DMS79 treated with DMSO at 0.1 percent for 48 hours (cell line): ENCODE measurements at regions not wholly inside any gene's neighbourhood (a gene's known extent, or its start where the extent isn't known, plus 50 kb on each side); places are given as distances from the start of the nearest gene placed in this dataset.

Experiments used
- DNase-seq: peaks from one replicate; lab custom pipeline; 2025; lab: John Stamatoyannopoulos, UW

DNA sequence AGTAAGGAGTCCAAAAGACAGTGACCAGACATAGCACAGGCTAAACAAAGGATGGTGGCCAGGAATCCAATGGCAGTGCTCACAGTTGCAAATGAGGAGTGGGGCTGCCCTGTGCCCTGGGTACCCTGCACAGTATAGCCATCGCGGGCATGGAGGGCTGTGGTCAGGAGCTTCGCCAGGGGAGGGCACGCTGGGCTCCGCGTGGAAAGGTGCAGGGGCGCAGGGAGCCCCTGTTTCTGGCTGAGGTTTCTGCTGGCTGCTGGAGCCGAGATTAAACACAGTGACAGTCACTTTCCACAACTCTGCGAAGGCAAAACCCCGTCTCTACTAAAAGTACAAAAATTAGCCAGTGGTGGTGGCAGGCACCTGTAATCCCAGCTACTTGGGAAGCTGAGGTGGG is 194.7 kb downstream of the GALR1 start:
- no peak for DNase-seq

- DNase-seq: no peak
These were observed 198.4 kb downstream of the GALR1 start for GRCh38 chr18:77448046-77448445.

DNA sequence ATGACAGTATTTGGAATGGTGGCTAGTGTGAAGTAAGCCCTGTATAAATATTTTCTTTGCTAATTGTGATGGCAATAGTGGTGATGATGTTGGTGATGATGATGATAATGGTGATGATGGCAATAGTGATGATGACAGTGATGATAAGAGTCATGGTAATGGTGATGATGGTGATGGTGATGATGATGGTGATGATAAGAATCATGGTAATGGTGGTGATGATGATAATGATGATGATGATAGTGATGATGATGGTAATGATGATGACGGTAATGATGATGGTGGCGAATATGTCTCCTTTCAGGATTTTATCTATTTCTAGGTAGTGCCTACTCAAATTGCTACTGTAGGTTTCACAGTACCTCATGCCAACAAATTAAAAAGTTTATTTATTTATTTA is 205.4 kb downstream of the GALR1 start:
- DNase-seq: no peak

GRCh38 chr18:77457681-77458080 is 208.0 kb downstream of the GALR1 start:
- DNase-seq: no peak

- no peak for DNase-seq
These were observed 211.5 kb downstream of the GALR1 start for GRCh38 chr18:77461062-77461688.

GRCh38 chr18:77464917-77465316 is 215.3 kb downstream of the GALR1 start:
- DNase-seq: no peak

- DNase-seq: no peak
These were observed 217.2 kb downstream of the GALR1 start for GRCh38 chr18:77466890-77467289.

DNA sequence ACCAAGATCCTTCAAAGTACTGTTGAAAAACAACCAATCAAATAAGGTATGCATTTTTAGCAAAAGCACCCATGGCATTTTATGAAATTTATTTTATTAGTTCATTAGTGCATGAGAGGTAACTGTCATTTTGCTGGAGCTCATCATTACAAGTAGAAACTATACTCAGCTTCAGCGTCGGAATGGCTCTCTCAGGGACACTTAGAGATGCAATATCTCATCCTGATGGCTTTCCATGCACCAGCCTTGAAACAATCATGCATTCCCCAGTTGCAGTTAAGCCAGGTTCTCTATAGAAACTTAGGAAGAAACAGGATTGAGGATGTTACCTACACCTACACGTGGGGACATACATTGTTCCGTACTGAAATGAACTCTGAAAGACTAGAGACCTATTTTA is 219.5 kb downstream of the GALR1 start:
- DNase-seq: no peak

GRCh38 chr18:77470569-77471413 is 221.1 kb downstream of the GALR1 start:
- no peak for DNase-seq

DNA sequence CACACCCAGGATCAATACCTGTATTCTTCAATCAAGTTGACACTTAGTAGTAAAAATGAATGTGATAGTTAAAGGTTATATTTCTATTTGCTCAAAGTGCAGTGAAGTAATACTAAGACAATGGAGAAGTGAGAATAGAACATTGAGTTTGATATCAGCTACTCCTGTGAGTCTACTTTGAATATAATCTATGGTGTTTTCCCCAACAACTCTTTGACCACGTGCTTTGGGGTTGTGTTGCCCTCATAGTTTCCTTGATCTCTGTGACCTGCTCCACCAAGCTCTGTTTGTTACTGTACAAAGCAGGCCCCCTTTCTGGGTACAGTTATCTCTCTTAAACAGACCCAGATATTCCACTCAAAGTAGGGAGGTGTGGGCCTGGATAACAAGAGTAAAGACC is 222.9 kb downstream of the GALR1 start:
- DNase-seq: no peak

GRCh38 chr18:77478646-77479442 is 229.2 kb downstream of the GALR1 start:
- DNase-seq: no peak

GRCh38 chr18:77481541-77481940 is 231.9 kb downstream of the GALR1 start:
- no peak for DNase-seq

DNA sequence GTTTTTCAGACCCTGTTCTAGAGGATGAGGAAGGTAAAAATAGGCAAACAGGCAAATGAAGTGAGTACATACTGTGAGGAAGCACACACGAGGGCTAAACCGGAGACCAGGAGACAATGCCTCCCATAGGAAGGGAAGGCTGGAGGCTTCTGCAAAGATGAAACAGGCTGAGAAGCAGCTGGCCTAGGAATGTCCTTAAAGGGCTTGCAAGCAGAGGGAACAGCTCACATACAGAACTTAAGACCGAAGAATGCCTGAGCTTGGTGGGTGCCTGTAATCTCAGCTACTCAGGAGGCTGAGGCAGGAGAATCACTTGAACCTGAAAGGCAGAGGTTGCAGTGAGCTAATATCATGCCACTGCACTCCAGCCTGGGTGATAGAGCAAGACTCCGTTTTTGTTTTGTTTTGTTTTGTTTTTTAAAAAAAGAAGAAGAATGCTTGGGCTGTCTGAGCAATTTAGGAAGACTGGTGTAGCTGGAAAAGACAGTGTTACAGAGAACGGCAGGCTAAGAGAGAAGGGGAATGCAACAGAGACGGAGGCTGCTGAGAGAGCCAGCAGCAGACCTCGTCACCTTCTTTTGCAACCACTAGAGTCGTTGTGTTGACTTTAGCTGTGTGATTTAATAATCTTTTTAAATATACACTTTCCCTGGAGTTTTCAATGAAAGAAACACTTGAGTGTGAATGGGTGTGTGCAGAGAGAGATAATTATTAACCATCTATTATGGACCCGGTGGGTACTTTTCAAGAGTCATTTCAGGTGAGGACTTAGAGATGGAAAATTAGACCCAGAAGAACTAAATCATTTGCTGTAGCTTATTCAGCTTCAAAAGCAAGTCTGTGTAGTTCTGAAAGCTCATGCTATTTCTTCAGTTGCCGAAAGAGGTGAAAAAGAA is 232.8 kb downstream of the GALR1 start:
- DNase-seq: no peak

GRCh38 chr18:77486985-77487384 is 237.3 kb downstream of the GALR1 start:
- DNase-seq: no peak

DNA sequence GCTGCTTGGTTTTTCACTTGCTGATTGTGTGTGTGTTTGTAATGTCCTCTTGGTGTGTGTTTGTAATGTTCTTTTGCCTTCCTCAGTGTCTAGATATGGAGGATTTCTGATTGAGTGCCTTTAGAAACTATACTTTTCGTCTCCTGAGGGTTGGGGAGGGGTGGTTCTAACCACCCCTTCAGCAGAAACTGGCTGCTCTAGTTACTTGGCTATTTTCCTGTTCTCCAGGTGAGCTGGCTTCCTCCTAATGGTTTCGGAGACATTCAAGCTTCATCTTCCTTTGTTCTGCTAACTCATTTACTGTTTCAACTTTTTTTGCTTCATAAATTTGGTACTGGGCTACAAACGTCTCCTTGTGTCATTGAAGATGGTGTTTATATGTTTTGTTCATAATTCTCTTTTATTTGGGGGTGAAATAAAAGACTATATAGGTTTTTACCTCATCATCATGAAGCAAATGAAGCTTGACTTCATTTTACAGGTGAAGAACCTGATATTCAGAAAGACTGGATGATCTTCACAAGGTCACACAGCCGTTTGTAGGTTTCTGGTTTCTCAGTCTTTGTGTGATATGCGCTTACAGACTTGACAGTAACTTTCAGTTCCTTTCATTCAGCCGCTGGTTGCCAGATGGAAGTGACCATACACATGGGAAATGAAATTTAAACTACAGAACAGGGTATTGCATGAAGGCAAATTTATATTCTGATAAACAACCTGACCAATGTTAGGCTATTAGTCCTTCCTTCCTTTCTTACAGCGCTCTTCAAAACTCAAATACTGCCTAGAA is 238.5 kb downstream of the GALR1 start:
- DNase-seq: no peak

DNA sequence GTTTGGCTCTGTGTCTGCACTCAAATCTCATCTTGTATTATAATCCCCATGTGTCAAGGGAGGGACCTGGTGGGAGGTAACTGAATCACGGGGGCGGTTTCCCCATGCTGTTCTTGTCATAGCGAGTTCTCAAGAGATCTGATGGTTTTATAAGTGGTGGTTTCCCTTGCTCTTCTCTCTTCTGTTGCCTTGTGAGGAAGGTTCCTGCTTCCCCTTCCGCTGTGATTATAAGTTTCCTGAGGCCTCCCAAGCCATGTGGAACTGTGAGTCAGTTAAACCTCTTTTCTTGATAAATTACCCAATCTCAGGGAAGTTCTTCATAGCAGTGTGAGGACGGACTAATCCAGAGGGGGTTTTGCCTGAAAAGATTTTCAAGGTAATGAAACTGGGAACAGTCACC is 245.4 kb downstream of the GALR1 start:
- no peak for DNase-seq

- no peak for DNase-seq
These were observed 246.5 kb downstream of the GALR1 start for GRCh38 chr18:77495982-77496690.

- DNase-seq: no peak
These were observed 251.6 kb downstream of the GALR1 start for GRCh38 chr18:77501266-77501665.

DNA sequence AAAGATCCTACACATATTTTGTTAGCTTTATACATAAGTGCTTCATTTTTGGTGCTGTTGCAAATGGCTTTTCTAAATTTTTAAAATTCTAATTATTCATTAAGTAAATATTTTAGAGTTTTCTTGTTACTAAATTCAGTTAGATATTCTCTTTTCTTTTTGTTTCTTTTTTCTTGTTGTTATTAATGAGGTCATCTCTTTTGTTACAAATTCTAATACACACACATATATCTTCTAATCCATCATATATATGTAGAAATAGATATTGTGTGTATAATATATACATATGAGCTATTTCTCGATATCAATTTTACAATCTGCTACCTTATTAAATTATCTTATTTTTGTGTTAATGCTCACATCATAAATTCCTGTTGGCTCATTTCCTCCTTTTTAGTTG is 255.9 kb downstream of the GALR1 start:
- no peak for DNase-seq

GRCh38 chr18:77512152-77512551 is 262.5 kb downstream of the GALR1 start:
- no peak for DNase-seq
